OCI-LY3 (cell line): ENCODE measurements at regions not wholly inside any gene's neighbourhood (a gene's known extent, or its start where the extent isn't known, plus 50 kb on each side); places are given as distances from the start of the nearest gene placed in this dataset.

Experiments used
- CTCF ChIP-seq: fragments of 200-600, 300-600 bp; sonication (generic); IDR thresholded peaks from 2 replicates; pipeline ENCODE4 v1.5.1; 2014; ENCODE audit warnings: antibody characterized with exemption, low read length, low read depth
- EZH2phosphoT487 ChIP-seq: fragments of 200-600 bp; shearing (Covaris generic); IDR thresholded peaks from 2 replicates; pipeline ENCODE4 v1.6.1; 2018; ENCODE audit warnings: antibody characterized with exemption, mixed run types, low read depth

DNA sequence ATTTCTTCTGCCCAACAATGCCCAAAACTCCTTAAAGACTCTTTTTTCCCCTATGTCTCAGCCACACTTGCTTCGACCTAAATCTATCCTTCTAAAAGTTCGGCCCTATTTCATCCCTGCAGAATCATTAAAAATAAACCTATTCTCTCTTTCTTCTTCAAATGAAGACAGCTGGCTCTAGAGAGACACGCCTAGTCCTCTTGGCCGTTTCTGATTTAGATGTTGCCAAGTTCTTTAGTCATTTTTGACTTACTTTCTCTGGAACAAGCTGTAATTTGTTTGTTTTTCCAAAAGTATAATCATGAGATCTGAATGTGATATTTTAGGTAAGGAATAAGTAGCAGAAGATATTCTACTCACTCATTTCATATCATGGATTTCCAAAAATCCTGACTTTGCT is 211.6 kb downstream of the CENPC start:
- TF ChIP-seq CTCF (no peak), EZH2phosphoT487 (no peak)
